Neural cell (in vitro differentiated cells): ENCODE measurements at regions not wholly inside any gene's neighbourhood (a gene's known extent, or its start where the extent isn't known, plus 50 kb on each side); places are given as distances from the start of the nearest gene placed in this dataset.

ENCODE experiments used
- H2AFZ ChIP-seq: fragments of 200-600, 300-800 bp; sonication (generic), shearing (Covaris generic); 2 replicates; pipeline ENCODE4 v1.6.0; 2014; ENCODE audit warnings: low read depth, mild to moderate bottlenecking, antibody characterized with exemption, low read length, moderate library complexity
- H3F3A ChIP-seq: fragments of 200-600 bp; shearing (Covaris generic); 2 replicates; pipeline ENCODE4 v1.6.1; 2016; ENCODE audit warnings: mild to moderate bottlenecking, moderate library complexity, mixed read lengths, antibody characterized with exemption, low read length; ENCODE audit not compliant: insufficient read depth, poor library complexity, severe bottlenecking
- H3K27ac ChIP-seq: fragments of 200-600, 300-800 bp; sonication (generic), shearing (Covaris generic); 2 replicates; pipeline ENCODE4 v1.5.1; 2014; ENCODE audit warnings: mild to moderate bottlenecking, low read length, moderate library complexity
- H3K27me3 ChIP-seq: fragments of 300-800, 200-600 bp; sonication (generic), shearing (Covaris generic); 2 replicates; pipeline ENCODE4 v1.6.0; 2014; ENCODE audit warnings: mild to moderate bottlenecking, low read depth, low read length, moderate library complexity; ENCODE audit not compliant: insufficient read depth
- H3K36me3 ChIP-seq: fragments of 300-800, 200-600 bp; sonication (generic), shearing (Covaris generic); 2 replicates; pipeline ENCODE4 v1.5.1; 2014; ENCODE audit warnings: mild to moderate bottlenecking, antibody characterized with exemption, low read length, moderate library complexity; ENCODE audit not compliant: insufficient read depth
- H3K4me2 ChIP-seq: fragments of 300-800, 200-600 bp; sonication (generic), shearing (Covaris generic); 2 replicates; pipeline ENCODE4 v1.6.0; 2014; ENCODE audit warnings: mild to moderate bottlenecking, low read length
- H3K4me3 ChIP-seq: fragments of 300-800, 200-600 bp; sonication (generic), shearing (Covaris generic); 2 replicates; pipeline ENCODE4 v1.5.1; 2014; ENCODE audit warnings: mild to moderate bottlenecking, low read length, moderate library complexity
- H3K79me2 ChIP-seq: fragments of 200-600 bp; shearing (Covaris generic); replicated peaks from 2 replicates; pipeline ENCODE4 v1.6.0; 2014; ENCODE audit warnings: mild to moderate bottlenecking, low read length, moderate library complexity; ENCODE audit not compliant: insufficient read depth
- H3K9ac ChIP-seq: fragments of 300-800, 200-600 bp; sonication (generic), shearing (Covaris generic); 2 replicates; pipeline ENCODE4 v1.6.1; 2016; ENCODE audit warnings: mild to moderate bottlenecking, low read length, mixed read lengths
- H3K9me2 ChIP-seq: fragments of 200-600 bp; shearing (Covaris generic); 2 replicates; pipeline ENCODE4 v1.6.1; 2016; ENCODE audit warnings: mild to moderate bottlenecking, low read length, mixed read lengths; ENCODE audit not compliant: insufficient read depth
- H3K9me3 ChIP-seq: fragments of 200-600, 300-800 bp; sonication (generic), shearing (Covaris generic); 2 replicates; pipeline ENCODE4 v1.6.1; 2016; ENCODE audit warnings: mild to moderate bottlenecking, mixed run types, low read length, moderate library complexity, mixed read lengths
- H4K20me1 ChIP-seq: fragments of 200-600 bp; shearing (Covaris generic); 2 replicates; pipeline ENCODE4 v1.6.1; 2016; ENCODE audit warnings: mild to moderate bottlenecking, mixed run types; ENCODE audit not compliant: insufficient read depth
- EP300 ChIP-seq: fragments of 450-650 bp; conservative IDR thresholded peaks from 2 replicates; pipeline ENCODE4 v1.6.1; 2014; ENCODE audit warnings: antibody characterized with exemption, mild to moderate bottlenecking, moderate library complexity; ENCODE audit not compliant: poor library complexity, severe bottlenecking
- EZH2 ChIP-seq: fragments of 200-600, 300-800 bp; shearing (Covaris generic), sonication (generic); IDR thresholded peaks from 2 replicates; pipeline ENCODE4 v1.6.1; 2014; ENCODE audit warnings: antibody characterized with exemption, low read length, borderline replicate concordance, mild to moderate bottlenecking; ENCODE audit not compliant: insufficient read depth, poor library complexity, severe bottlenecking
- MXI1 ChIP-seq: fragments of 450-650 bp; conservative IDR thresholded peaks from 2 replicates; pipeline ENCODE4 v1.6.1; 2014; ENCODE audit warnings: antibody characterized with exemption, mild to moderate bottlenecking; ENCODE audit not compliant: poor library complexity, severe bottlenecking
- POLR2AphosphoS5 ChIP-seq: IDR thresholded peaks from 2 replicates; pipeline ENCODE4 v1.6.1; 2012
- RAD21 ChIP-seq: fragments of 450-650 bp; conservative IDR thresholded peaks from 2 replicates; pipeline ENCODE4 v1.6.1; 2014; ENCODE audit warnings: antibody characterized with exemption, mild to moderate bottlenecking, moderate library complexity
- SMC3 ChIP-seq: fragments of 450-650 bp; conservative IDR thresholded peaks from 2 replicates; pipeline ENCODE4 v1.6.1; 2014; ENCODE audit warnings: antibody characterized with exemption, mild to moderate bottlenecking, moderate library complexity; ENCODE audit not compliant: poor library complexity
- TAF1 ChIP-seq: IDR thresholded peaks from 2 replicates; pipeline ENCODE4 v1.6.1; 2012; ENCODE audit warnings: low read depth
- TF ChIP-seq, protein P1 (sequence below): IDR thresholded peaks from 2 replicates; pipeline ENCODE4 v1.6.1; 2012; ENCODE audit warnings: borderline replicate concordance
- TF ChIP-seq, protein P2 (sequence below): fragments of 450-650 bp; IDR thresholded peaks from 2 replicates; pipeline ENCODE4 v1.5.1; 2014; ENCODE audit warnings: antibody characterized with exemption, mild to moderate bottlenecking, moderate library complexity; ENCODE audit not compliant: poor library complexity, severe bottlenecking

DNA sequence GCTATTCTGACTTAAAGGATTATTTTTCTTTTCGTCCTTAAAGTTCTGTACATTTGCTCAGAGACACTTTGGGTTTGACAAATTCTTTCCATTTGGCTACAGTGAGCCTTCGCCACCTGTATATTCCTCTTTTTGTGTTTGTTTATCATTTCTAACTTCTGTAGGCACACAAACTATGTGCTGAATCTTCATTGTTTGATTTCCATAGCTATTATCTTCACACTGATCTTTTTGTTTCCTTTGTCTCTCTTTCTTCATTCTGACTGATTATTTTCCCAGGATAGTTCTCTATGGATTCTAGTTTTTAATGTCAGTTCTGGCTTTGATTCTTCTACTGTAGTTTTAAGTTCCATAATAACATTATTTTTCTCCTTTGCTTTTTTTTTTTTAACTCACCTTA is 350.2 kb downstream of the ZNF521 start:
- Histone ChIP-seq H3K27ac (no peak overlapping the region), H3K4me2 (no peak overlapping the region), H3K36me3 (no peaks in the 10 kb centered on the region), H4K20me1 (no peaks in the 10 kb centered on the region), H3K79me2 (no peaks in the 10 kb centered on the region), H3K4me3 (no peak overlapping the region), H3K9ac (no peak overlapping the region), H3F3A (no peaks in the 10 kb centered on the region), H3K9me2 (no peaks in the 10 kb centered on the region), H3K27me3 (no peaks in the 10 kb centered on the region), H2AFZ (no peak overlapping the region), H3K9me3 (peaks cover 6% of the 10 kb centered on the region)
- TF ChIP-seq EP300 = no peak
- no peak for TF ChIP-seq RAD21
- no peak for TF ChIP-seq MXI1
- no peak for TF ChIP-seq POLR2AphosphoS5
- TF ChIP-seq, protein P1, sequence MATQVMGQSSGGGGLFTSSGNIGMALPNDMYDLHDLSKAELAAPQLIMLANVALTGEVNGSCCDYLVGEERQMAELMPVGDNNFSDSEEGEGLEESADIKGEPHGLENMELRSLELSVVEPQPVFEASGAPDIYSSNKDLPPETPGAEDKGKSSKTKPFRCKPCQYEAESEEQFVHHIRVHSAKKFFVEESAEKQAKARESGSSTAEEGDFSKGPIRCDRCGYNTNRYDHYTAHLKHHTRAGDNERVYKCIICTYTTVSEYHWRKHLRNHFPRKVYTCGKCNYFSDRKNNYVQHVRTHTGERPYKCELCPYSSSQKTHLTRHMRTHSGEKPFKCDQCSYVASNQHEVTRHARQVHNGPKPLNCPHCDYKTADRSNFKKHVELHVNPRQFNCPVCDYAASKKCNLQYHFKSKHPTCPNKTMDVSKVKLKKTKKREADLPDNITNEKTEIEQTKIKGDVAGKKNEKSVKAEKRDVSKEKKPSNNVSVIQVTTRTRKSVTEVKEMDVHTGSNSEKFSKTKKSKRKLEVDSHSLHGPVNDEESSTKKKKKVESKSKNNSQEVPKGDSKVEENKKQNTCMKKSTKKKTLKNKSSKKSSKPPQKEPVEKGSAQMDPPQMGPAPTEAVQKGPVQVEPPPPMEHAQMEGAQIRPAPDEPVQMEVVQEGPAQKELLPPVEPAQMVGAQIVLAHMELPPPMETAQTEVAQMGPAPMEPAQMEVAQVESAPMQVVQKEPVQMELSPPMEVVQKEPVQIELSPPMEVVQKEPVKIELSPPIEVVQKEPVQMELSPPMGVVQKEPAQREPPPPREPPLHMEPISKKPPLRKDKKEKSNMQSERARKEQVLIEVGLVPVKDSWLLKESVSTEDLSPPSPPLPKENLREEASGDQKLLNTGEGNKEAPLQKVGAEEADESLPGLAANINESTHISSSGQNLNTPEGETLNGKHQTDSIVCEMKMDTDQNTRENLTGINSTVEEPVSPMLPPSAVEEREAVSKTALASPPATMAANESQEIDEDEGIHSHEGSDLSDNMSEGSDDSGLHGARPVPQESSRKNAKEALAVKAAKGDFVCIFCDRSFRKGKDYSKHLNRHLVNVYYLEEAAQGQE = no peak
- TF ChIP-seq EZH2 = no peak
- TF ChIP-seq SMC3 = no peak
- no peak for TF ChIP-seq TAF1
- TF ChIP-seq, protein P2, sequence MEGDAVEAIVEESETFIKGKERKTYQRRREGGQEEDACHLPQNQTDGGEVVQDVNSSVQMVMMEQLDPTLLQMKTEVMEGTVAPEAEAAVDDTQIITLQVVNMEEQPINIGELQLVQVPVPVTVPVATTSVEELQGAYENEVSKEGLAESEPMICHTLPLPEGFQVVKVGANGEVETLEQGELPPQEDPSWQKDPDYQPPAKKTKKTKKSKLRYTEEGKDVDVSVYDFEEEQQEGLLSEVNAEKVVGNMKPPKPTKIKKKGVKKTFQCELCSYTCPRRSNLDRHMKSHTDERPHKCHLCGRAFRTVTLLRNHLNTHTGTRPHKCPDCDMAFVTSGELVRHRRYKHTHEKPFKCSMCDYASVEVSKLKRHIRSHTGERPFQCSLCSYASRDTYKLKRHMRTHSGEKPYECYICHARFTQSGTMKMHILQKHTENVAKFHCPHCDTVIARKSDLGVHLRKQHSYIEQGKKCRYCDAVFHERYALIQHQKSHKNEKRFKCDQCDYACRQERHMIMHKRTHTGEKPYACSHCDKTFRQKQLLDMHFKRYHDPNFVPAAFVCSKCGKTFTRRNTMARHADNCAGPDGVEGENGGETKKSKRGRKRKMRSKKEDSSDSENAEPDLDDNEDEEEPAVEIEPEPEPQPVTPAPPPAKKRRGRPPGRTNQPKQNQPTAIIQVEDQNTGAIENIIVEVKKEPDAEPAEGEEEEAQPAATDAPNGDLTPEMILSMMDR = no peak

DNA sequence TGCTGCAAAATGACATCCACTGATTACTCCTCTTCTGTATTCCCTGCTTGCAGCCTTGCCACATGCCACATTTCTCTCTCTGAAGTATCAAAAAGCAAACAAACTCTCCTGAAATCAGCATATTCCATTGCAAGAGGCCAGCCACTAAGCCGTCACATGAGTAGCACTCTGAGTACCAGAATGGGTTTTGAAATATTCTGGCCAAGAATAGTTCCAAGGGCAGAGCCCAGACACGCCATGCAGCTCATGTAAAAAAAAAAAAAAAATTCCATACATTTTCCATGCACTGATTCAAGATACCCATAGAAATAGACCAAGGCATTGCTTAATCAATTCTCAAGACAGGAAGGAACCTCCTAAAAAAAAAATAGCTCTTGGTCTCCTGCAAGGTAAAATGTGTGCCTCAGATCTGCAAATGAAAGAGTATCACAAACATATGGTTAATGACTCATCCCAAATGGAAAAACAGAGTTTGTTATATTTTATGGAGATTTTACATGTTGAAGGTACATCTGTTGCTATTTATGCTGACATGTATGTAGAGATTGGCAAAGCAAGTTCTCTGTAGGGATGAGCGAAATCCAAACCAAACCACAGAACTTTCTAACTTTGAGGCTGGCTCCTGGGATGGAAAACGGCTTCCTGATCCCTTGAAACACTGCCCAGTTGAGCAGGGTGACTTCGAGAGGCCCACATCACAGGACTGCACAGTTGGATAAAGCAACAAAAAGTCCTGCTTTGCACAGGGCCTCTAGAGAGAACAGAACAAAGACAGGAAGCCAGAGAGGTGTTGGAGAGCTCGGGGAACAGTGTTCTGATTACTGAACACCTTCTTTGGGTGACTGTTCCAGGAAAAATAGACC is 346.2 kb downstream of the ZNF521 start:
- H3K27ac ChIP-seq = no peak overlapping the region
- H3K4me3 ChIP-seq = no peak overlapping the region
- no peaks in the 10 kb centered on the region for H3K9me3 ChIP-seq
- no peak overlapping the region for H3K4me2 ChIP-seq
- no peaks in the 10 kb centered on the region for H3F3A ChIP-seq
- no peaks in the 10 kb centered on the region for H3K27me3 ChIP-seq
- no peak for TF ChIP-seq MXI1
- TF ChIP-seq, protein P2 = no peak
- no peak for TF ChIP-seq EP300
- TF ChIP-seq, protein P1 = no peak
- no peak for TF ChIP-seq TAF1
- no peak overlapping the region for H3K9ac ChIP-seq
- H3K36me3 ChIP-seq = no peaks in the 10 kb centered on the region
- H3K79me2 ChIP-seq = no peaks in the 10 kb centered on the region
- no peaks in the 10 kb centered on the region for H3K9me2 ChIP-seq
- no peaks in the 10 kb centered on the region for H4K20me1 ChIP-seq
- H2AFZ ChIP-seq = no peak overlapping the region
